ENCODE measurements at regions not wholly inside any gene's neighbourhood (a gene's known extent, or its start where the extent isn't known, plus 50 kb on each side); places are given as distances from the start of the nearest gene placed in this dataset.

DNA sequence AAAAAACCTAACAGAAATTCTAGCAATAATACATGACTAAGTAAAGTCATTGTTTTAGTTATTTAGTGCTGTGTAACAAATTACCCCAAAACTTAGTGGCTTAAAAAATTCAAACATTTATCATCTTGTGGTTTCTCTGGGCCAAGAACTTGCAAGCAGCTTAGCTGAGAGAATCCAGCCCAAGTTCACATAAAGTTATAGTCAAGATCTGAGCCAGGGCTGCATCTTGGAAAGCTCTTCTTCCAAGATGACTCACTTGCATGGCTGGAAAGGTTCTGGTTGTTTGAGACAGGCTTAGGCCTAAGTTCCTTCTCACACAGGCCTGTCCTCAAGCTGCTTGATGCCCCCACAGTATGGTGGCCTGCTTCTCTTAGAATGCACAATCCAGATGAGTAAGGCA is 217.8 kb upstream of the TSHZ2 start:
- H3K27ac ChIP-seq, result no peak overlapping the region
- DNase-seq (ENCODE audit: low spot score), result no peak
- no peak overlapping the region for H3K4me3 ChIP-seq
- TF ChIP-seq, protein P1, sequence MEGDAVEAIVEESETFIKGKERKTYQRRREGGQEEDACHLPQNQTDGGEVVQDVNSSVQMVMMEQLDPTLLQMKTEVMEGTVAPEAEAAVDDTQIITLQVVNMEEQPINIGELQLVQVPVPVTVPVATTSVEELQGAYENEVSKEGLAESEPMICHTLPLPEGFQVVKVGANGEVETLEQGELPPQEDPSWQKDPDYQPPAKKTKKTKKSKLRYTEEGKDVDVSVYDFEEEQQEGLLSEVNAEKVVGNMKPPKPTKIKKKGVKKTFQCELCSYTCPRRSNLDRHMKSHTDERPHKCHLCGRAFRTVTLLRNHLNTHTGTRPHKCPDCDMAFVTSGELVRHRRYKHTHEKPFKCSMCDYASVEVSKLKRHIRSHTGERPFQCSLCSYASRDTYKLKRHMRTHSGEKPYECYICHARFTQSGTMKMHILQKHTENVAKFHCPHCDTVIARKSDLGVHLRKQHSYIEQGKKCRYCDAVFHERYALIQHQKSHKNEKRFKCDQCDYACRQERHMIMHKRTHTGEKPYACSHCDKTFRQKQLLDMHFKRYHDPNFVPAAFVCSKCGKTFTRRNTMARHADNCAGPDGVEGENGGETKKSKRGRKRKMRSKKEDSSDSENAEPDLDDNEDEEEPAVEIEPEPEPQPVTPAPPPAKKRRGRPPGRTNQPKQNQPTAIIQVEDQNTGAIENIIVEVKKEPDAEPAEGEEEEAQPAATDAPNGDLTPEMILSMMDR (IDR thresholded peaks at IDR 0.05), result no peak

DNA sequence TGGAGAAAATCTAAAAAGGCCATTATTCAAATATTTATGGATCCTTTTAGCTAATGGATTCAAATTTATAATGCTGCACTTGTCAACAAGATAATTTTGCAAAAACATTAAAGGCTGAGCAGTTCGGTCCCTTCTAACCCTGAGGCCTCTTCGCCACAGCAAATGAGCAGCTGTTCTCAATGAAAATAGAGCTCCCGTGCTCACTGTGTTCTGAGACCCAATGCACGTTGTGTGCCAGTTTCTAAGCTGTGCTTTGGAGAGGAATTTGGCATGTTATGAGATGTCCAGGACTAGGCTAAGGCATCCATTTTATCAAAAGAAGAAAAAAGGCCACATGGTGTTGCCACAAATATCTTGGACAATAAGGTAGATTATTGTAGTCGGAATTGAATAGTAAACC is 220.1 kb upstream of the TSHZ2 start:
- TF ChIP-seq, protein P1 (IDR thresholded peaks at IDR 0.05), result no peak

DNA sequence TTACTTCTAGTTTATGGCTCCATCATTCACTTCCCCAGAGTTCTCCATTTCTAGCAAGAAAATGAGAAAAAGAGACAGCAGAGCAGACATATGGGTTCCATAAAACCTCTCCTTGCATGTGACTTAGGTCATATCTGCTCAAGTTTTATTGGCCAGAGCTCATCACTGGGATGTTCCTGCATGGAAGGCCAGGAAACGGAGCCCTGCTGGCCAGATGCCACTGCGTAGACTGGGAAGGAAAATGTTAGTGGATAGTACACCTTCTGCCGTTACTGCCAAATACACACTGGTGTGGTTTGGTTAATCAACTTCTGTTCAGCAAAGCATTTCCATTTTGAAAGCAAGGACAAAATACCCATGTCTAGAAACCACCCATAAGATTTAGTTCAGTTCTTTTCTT is 220.6 kb upstream of the TSHZ2 start:
- no peak for DNase-seq (ENCODE audit: low spot score)
- TF ChIP-seq, protein P1 (IDR thresholded peaks at IDR 0.05), result no peak
- Histone ChIP-seq H3K4me3 (no peak overlapping the region), H3K27ac (no peak overlapping the region)

More for the DNA sequence above, 220.1 kb upstream of the TSHZ2 start:
- Histone ChIP-seq H3K4me3 (no peak overlapping the region), H3K27ac (no peak overlapping the region)
- no peak for DNase-seq (ENCODE audit: low spot score)

DNA sequence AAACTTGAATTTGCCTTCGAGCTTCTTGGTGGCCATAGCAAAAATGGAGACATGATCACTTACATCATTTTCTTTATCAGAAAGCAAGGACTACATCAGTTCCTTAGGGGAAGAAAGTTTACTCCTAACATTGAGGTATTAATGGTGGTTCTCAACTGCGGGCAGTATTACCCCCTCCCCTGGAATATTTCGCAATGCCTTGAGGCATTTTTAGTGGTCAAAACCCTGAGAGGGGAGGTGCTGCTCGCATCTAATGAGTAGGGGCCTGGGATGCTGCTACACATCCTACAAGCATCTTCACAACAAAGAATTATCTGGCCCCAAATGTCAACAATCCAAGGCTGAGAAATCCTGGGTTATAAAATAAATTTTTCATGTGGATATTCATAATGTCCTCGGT is 222.2 kb upstream of the TSHZ2 start:
- DNase-seq (ENCODE audit: low spot score), result no peak
- TF ChIP-seq, protein P1 (IDR thresholded peaks at IDR 0.05), result no peak
- H3K4me3 ChIP-seq, result no peak overlapping the region
- H3K27ac ChIP-seq, result no peak overlapping the region

DNA sequence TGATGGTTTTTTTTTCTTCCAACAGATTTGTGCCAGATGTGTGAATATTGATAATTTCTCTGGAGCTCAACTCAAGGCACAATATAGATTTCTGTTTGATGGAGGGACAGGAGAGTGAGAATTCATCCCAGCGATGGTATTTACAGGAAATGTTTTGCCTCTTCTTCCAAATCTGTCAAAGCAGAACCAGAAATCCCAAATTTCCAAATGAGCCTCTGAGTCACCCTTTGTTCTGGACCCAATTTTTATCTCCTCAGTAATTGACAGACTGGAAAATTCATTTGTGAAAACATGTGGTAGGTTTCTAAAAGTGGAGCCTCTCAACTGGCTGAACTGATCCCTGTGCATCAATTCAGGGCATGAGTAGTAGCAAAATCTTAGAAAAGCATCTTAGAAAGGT is 223.2 kb upstream of the TSHZ2 start:
- no peak overlapping the region for H3K27ac ChIP-seq
- TF ChIP-seq, protein P1 (IDR thresholded peaks at IDR 0.05), result no peak
- H3K4me3 ChIP-seq, result no peak overlapping the region
- no peak for DNase-seq (ENCODE audit: low spot score)

DNA sequence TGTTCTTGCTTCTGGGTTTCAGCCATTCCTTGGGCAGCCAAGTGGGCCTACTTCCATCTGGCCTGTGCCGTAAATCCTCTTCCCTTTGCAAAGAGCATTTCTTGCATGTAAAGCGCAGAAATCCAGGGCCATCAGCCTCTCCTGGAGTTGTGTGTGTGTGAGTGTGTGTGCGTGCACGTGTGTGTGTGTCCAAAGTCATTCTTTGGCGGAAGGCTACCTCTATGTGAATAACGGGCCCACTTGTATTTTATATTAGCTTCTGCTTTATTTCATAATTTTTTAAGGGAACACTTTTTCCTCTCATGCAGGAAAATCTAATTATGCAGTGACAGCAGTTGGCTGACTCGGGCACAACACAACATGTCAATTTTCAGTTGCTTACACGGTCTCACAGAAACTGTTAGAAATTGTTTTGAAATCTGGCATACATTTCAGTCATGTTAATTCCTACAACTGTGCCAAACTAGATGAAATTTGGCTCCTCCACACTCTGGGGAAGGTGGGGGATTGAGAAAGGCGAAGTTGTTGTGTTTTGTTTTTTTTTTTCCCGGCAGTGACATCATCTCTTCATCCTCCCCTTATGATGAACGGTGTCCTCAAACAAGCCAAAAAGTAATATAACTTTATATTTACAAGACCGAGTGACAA is 223.7 kb upstream of the TSHZ2 start:
- Histone ChIP-seq H3K4me3 (no peak overlapping the region), H3K27ac (peak overlapping the region in 1 of 2 donors; percentile 46)
- TF ChIP-seq, protein P1 (IDR thresholded peaks at IDR 0.05), result no peak
- DNase-seq (ENCODE audit: low spot score), result no peak

DNA sequence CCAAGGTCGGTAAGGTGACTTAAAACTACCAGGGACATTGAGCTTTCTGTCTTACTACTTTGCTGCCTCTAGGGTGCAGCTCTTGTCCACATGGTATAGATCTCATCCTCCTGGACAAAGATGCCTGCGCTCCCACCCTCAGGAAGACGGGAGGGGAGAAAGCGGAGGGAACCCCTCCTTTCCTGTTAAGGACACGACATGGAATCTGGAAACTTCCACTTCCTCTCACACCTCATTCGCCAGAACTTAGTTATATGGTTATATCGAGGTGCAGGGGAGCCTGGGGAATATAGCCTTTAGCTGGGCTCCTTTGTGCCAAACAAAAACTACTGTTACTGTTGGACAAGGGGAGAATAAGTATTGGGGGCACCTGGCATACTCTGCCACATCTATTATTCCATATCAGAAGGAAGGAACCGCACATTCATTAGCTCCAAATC is 224.3 kb upstream of the TSHZ2 start:
- TF ChIP-seq, protein P1 (IDR thresholded peaks at IDR 0.05), result no peak
- DNase-seq (ENCODE audit: low spot score), result no peak
- Histone ChIP-seq H3K27ac (peak overlapping the region in 1 of 2 donors; percentile 20), H3K4me3 (no peak overlapping the region)

Data from coronary artery (tissue), 2 donors.